ENCODE measurements at regions not wholly inside any gene's neighbourhood (a gene's known extent, or its start where the extent isn't known, plus 50 kb on each side); places are given as distances from the start of the nearest gene placed in this dataset.

DNA sequence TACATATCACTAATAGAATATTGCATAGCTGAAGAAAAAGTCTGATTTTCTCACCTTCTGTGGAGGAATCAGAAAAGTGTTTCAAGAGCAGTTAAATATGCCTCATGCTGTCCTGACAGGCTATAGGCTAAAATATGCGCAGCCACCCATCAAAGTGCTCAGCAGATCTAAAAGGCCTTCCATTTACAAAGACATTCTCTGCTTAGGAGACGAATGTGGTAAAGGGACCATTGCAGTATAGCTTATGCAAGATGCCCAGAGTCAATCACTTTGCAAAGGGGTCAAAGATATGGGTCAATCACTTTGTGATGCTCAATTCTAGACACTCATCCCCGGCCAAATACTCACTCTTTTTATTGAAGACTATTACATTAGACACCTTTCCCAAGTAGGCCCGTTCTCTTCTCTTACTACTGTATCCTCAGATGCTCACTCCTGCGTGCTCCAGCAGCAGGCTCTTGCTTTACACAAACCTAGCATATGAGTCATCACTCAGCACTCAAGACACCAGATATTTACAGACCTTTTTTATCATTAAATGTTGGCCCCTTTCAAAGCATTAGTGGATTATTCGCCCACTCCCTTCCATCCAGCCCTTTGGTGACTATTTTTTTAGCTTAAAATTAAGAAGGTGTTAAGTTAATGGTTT is 568.2 kb upstream of the CDH18 start:
- H4K20me1 ChIP-seq (ENCODE audit: control insufficient read depth, insufficient read depth) = no peaks in the 10 kb centered on the region
- no peak overlapping the region for H3K27ac ChIP-seq (ENCODE audit: control insufficient read depth, insufficient read depth)
- in situ Hi-C loops (cut with MboI) = no loop called here
- H3K4me1 ChIP-seq (ENCODE audit: control insufficient read depth, insufficient read depth, low read length) = no peaks in the 10 kb centered on the region
- H2AFZ ChIP-seq (ENCODE audit: control insufficient read depth, low read depth, low read length) = no peak overlapping the region
- 5% methylated on average over 6 of the region's 6 CpGs for WGBS (ENCODE audit: insufficient coverage, insufficient replicate concordance, low lambda C conversion rate, missing lambda C conversion rate)
- no peaks in the 10 kb centered on the region for H3K27me3 ChIP-seq (replicated peaks in 1 of 2; ENCODE audit: control insufficient read depth in 2 of 2, insufficient read depth in 2 of 2, low read length in 1 of 2)
- SMC1A ChIA-PET (ENCODE audit: uncharacterized antibody, unreplicated experiment) = no interaction called here
- RAD21 ChIA-PET (ENCODE audit: unreplicated experiment) = no interaction called here
- no peak for ATAC-seq
- FAIRE-seq = no peak
- intact Hi-C loops (cut with micrococcal nuclease; ENCODE audit: unreplicated experiment) = no loop called here
- H3K79me2 ChIP-seq (ENCODE audit: control insufficient read depth, insufficient read depth, low read length) = no peaks in the 10 kb centered on the region
- no peak overlapping the region for H3K9ac ChIP-seq (ENCODE audit: control insufficient read depth, insufficient read depth, low read length)
- CTCF ChIA-PET = interaction anchor here (1.4 kb wide), 1 partner anchor 19 kb away, joined by 3 read pairs; no protein-coding TSS in a partner anchor
- DNase-seq (ENCODE audit: low read depth, low spot score) = no peak
- H3K4me2 ChIP-seq (ENCODE audit: control insufficient read depth, insufficient read depth) = no peak overlapping the region
- no peaks in the 10 kb centered on the region for H3K36me3 ChIP-seq (ENCODE audit: control insufficient read depth in 2 of 2, insufficient read depth in 2 of 2, low read length in 1 of 2)
- no TSS peak for BruUV-seq (replicated peaks)
- no peak overlapping the region for H3K4me3 ChIP-seq
- H3K9me3 ChIP-seq (replicated peaks; ENCODE audit: control insufficient read depth, insufficient read depth, low read length) = no peaks in the 10 kb centered on the region
- POLR2A ChIA-PET = no interaction called here
- TF ChIP-seq, protein P1, sequence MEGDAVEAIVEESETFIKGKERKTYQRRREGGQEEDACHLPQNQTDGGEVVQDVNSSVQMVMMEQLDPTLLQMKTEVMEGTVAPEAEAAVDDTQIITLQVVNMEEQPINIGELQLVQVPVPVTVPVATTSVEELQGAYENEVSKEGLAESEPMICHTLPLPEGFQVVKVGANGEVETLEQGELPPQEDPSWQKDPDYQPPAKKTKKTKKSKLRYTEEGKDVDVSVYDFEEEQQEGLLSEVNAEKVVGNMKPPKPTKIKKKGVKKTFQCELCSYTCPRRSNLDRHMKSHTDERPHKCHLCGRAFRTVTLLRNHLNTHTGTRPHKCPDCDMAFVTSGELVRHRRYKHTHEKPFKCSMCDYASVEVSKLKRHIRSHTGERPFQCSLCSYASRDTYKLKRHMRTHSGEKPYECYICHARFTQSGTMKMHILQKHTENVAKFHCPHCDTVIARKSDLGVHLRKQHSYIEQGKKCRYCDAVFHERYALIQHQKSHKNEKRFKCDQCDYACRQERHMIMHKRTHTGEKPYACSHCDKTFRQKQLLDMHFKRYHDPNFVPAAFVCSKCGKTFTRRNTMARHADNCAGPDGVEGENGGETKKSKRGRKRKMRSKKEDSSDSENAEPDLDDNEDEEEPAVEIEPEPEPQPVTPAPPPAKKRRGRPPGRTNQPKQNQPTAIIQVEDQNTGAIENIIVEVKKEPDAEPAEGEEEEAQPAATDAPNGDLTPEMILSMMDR (IDR thresholded peaks at IDR 0.05 in 2 of 3, conservative IDR thresholded peaks at IDR 0.05 in 1 of 3; ENCODE audit: control insufficient read depth in 2 of 3, extremely low read depth in 1 of 3, insufficient read depth in 1 of 3, low read depth in 3 of 3, low read length in 3 of 3) = no peak
- TF ChIP-seq, protein P2, sequence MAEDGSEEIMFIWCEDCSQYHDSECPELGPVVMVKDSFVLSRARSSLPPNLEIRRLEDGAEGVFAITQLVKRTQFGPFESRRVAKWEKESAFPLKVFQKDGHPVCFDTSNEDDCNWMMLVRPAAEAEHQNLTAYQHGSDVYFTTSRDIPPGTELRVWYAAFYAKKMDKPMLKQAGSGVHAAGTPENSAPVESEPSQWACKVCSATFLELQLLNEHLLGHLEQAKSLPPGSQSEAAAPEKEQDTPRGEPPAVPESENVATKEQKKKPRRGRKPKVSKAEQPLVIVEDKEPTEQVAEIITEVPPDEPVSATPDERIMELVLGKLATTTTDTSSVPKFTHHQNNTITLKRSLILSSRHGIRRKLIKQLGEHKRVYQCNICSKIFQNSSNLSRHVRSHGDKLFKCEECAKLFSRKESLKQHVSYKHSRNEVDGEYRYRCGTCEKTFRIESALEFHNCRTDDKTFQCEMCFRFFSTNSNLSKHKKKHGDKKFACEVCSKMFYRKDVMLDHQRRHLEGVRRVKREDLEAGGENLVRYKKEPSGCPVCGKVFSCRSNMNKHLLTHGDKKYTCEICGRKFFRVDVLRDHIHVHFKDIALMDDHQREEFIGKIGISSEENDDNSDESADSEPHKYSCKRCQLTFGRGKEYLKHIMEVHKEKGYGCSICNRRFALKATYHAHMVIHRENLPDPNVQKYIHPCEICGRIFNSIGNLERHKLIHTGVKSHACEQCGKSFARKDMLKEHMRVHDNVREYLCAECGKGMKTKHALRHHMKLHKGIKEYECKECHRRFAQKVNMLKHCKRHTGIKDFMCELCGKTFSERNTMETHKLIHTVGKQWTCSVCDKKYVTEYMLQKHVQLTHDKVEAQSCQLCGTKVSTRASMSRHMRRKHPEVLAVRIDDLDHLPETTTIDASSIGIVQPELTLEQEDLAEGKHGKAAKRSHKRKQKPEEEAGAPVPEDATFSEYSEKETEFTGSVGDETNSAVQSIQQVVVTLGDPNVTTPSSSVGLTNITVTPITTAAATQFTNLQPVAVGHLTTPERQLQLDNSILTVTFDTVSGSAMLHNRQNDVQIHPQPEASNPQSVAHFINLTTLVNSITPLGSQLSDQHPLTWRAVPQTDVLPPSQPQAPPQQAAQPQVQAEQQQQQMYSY (CRISPR knock-in tag; IDR thresholded peaks at IDR 0.05) = no peak
- TF ChIP-seq SPI1 (IDR thresholded peaks at IDR 0.05; ENCODE audit: borderline replicate concordance, insufficient read depth, low read depth, low read length) (no peak), SUZ12 (IDR thresholded peaks at IDR 0.05; ENCODE audit: unreplicated experiment) (no peak), ZZZ3 (IDR thresholded peaks at IDR 0.05; ENCODE audit: control insufficient read depth, insufficient read length, low read depth) (no peak)
- TF ChIP-seq, protein P3, sequence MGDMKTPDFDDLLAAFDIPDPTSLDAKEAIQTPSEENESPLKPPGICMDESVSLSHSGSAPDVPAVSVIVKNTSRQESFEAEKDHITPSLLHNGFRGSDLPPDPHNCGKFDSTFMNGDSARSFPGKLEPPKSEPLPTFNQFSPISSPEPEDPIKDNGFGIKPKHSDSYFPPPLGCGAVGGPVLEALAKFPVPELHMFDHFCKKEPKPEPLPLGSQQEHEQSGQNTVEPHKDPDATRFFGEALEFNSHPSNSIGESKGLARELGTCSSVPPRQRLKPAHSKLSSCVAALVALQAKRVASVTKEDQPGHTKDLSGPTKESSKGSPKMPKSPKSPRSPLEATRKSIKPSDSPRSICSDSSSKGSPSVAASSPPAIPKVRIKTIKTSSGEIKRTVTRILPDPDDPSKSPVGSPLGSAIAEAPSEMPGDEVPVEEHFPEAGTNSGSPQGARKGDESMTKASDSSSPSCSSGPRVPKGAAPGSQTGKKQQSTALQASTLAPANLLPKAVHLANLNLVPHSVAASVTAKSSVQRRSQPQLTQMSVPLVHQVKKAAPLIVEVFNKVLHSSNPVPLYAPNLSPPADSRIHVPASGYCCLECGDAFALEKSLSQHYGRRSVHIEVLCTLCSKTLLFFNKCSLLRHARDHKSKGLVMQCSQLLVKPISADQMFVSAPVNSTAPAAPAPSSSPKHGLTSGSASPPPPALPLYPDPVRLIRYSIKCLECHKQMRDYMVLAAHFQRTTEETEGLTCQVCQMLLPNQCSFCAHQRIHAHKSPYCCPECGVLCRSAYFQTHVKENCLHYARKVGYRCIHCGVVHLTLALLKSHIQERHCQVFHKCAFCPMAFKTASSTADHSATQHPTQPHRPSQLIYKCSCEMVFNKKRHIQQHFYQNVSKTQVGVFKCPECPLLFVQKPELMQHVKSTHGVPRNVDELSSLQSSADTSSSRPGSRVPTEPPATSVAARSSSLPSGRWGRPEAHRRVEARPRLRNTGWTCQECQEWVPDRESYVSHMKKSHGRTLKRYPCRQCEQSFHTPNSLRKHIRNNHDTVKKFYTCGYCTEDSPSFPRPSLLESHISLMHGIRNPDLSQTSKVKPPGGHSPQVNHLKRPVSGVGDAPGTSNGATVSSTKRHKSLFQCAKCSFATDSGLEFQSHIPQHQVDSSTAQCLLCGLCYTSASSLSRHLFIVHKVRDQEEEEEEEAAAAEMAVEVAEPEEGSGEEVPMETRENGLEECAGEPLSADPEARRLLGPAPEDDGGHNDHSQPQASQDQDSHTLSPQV (IDR thresholded peaks at IDR 0.05) = no peak
- TF ChIP-seq, protein P4, sequence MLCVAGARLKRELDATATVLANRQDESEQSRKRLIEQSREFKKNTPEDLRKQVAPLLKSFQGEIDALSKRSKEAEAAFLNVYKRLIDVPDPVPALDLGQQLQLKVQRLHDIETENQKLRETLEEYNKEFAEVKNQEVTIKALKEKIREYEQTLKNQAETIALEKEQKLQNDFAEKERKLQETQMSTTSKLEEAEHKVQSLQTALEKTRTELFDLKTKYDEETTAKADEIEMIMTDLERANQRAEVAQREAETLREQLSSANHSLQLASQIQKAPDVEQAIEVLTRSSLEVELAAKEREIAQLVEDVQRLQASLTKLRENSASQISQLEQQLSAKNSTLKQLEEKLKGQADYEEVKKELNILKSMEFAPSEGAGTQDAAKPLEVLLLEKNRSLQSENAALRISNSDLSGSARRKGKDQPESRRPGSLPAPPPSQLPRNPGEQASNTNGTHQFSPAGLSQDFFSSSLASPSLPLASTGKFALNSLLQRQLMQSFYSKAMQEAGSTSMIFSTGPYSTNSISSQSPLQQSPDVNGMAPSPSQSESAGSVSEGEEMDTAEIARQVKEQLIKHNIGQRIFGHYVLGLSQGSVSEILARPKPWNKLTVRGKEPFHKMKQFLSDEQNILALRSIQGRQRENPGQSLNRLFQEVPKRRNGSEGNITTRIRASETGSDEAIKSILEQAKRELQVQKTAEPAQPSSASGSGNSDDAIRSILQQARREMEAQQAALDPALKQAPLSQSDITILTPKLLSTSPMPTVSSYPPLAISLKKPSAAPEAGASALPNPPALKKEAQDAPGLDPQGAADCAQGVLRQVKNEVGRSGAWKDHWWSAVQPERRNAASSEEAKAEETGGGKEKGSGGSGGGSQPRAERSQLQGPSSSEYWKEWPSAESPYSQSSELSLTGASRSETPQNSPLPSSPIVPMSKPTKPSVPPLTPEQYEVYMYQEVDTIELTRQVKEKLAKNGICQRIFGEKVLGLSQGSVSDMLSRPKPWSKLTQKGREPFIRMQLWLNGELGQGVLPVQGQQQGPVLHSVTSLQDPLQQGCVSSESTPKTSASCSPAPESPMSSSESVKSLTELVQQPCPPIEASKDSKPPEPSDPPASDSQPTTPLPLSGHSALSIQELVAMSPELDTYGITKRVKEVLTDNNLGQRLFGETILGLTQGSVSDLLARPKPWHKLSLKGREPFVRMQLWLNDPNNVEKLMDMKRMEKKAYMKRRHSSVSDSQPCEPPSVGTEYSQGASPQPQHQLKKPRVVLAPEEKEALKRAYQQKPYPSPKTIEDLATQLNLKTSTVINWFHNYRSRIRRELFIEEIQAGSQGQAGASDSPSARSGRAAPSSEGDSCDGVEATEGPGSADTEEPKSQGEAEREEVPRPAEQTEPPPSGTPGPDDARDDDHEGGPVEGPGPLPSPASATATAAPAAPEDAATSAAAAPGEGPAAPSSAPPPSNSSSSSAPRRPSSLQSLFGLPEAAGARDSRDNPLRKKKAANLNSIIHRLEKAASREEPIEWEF (IDR thresholded peaks at IDR 0.05; ENCODE audit: insufficient replicate concordance, low read depth, low read length) = no peak

Measured in GM12878 (cell line).